RPMI7951 (cell line): ENCODE measurements at regions not wholly inside any gene's neighbourhood (a gene's known extent, or its start where the extent isn't known, plus 50 kb on each side); places are given as distances from the start of the nearest gene placed in this dataset.

Source experiments
- DNase-seq: peaks from one replicate; pipeline ENCODE4 v3.0.0-alpha.2; 2012; ENCODE audit warnings: low read depth

GRCh38 chr12:115426732-115427131, 742.8 kb upstream of the TBX3 start:
- no peak for DNase-seq

- DNase-seq = no peak
Observed at GRCh38 chr12:115424003-115424402, 740.0 kb upstream of the TBX3 start.

- DNase-seq = no peak
Observed at GRCh38 chr12:115423546-115423987, 739.6 kb upstream of the TBX3 start.

- DNase-seq = no peak
Observed at GRCh38 chr12:115422845-115423545, 739.0 kb upstream of the TBX3 start.

- no peak for DNase-seq
Observed at GRCh38 chr12:115421796-115422709, 738.1 kb upstream of the TBX3 start.

- no peak for DNase-seq
Observed at GRCh38 chr12:115421350-115421749, 737.4 kb upstream of the TBX3 start.

- DNase-seq = no peak
Observed at GRCh38 chr12:115419145-115419646, 735.2 kb upstream of the TBX3 start.

GRCh38 chr12:115417610-115418009, 733.6 kb upstream of the TBX3 start:
- DNase-seq = no peak

GRCh38 chr12:115416869-115417268, 732.9 kb upstream of the TBX3 start:
- DNase-seq = no peak

- DNase-seq = no peak
Observed at GRCh38 chr12:115413626-115414025, 729.7 kb upstream of the TBX3 start.

- DNase-seq = no peak
Observed at GRCh38 chr12:115412831-115413230, 728.9 kb upstream of the TBX3 start.

- DNase-seq = no peak
Observed at GRCh38 chr12:115411121-115411520, 727.1 kb upstream of the TBX3 start.

- DNase-seq = no peak
Observed at GRCh38 chr12:115408642-115409041, 724.7 kb upstream of the TBX3 start.

GRCh38 chr12:115407723-115408122, 723.7 kb upstream of the TBX3 start:
- DNase-seq = no peak

GRCh38 chr12:115407036-115407435, 723.1 kb upstream of the TBX3 start:
- DNase-seq = no peak

GRCh38 chr12:115405471-115405860, 721.5 kb upstream of the TBX3 start:
- no peak for DNase-seq

- peak; percentile 72 for DNase-seq
Observed at GRCh38 chr12:115404761-115405470, 720.9 kb upstream of the TBX3 start.

GRCh38 chr12:115403689-115404088, 719.7 kb upstream of the TBX3 start:
- DNase-seq = no peak

- DNase-seq = no peak
Observed at GRCh38 chr12:115403253-115403652, 719.3 kb upstream of the TBX3 start.

- DNase-seq = no peak
Observed at GRCh38 chr12:115402443-115403180, 718.6 kb upstream of the TBX3 start.

- no peak for DNase-seq
Observed at GRCh38 chr12:115401761-115402160, 717.8 kb upstream of the TBX3 start.
